H1 (cell line): ENCODE measurements at regions not wholly inside any gene's neighbourhood (a gene's known extent, or its start where the extent isn't known, plus 50 kb on each side); places are given as distances from the start of the nearest gene placed in this dataset.

Experiments
- JUND ChIP-seq: IDR thresholded peaks from 2 replicates; pipeline ENCODE4 v1.6.1; 2011; ENCODE audit warnings: mild to moderate bottlenecking, improper control_type of control experiment, low read length
- KDM5A ChIP-seq: fragments of 200-600 bp; IDR thresholded peaks from 2 replicates; pipeline ENCODE4 v1.7.1; 2012; ENCODE audit warnings: mild to moderate bottlenecking, low read length, inconsistent platforms, mixed read lengths
- SP1 ChIP-seq: IDR thresholded peaks from 2 replicates; pipeline ENCODE4 v1.6.1; 2011; ENCODE audit warnings: low read depth, low read length
- ZNF274 ChIP-seq: IDR thresholded peaks from 2 replicates; pipeline ENCODE4 v1.7.0; 2012; ENCODE audit warnings: low read length, borderline replicate concordance; ENCODE audit errors: extremely low read depth
- TF ChIP-seq, protein P1 (sequence below), 3 experiments: IDR thresholded peaks; 1 replicate in 2 of 3; 2 replicates in 1 of 3; pipeline versions ENCODE4 v1.5.1 to v1.6.1; 2011; ENCODE audit warnings: low read length in 3 of 3, mild to moderate bottlenecking in 3 of 3, inconsistent platforms in 2 of 3, low read depth in 1 of 3, moderate library complexity in 1 of 3; ENCODE audit not compliant: insufficient read depth in 1 of 3; ENCODE audit errors: control extremely low read depth in 1 of 3

DNA sequence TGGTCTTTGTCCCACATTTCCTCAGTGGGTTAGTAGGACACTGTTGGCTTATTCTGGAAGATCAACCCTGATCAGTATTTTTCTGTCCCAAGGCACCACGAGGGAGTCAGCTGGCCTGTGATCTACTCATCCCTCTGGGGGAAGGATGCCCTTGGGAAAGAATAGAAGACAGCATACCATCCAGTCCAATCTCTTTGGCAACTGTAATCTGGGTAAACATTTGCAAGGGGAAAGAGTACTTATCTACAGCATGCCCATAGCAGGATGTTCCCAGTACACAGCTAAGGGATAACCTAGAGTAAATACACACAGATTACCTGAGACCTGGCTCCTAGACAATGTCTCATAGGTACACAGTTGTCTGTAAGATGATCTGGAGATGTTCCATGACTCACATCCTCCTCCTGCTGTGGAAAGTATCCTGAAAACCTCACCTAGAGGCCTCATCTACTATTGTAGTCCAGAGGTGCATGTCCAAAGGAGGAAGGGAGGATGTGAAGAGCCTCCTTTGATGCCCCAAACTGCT lies 134.3 kb upstream of the VWC2 start:
- TF ChIP-seq ZNF274 = no peak
- no peak for TF ChIP-seq JUND
- no peak for TF ChIP-seq SP1
- TF ChIP-seq, protein P1, sequence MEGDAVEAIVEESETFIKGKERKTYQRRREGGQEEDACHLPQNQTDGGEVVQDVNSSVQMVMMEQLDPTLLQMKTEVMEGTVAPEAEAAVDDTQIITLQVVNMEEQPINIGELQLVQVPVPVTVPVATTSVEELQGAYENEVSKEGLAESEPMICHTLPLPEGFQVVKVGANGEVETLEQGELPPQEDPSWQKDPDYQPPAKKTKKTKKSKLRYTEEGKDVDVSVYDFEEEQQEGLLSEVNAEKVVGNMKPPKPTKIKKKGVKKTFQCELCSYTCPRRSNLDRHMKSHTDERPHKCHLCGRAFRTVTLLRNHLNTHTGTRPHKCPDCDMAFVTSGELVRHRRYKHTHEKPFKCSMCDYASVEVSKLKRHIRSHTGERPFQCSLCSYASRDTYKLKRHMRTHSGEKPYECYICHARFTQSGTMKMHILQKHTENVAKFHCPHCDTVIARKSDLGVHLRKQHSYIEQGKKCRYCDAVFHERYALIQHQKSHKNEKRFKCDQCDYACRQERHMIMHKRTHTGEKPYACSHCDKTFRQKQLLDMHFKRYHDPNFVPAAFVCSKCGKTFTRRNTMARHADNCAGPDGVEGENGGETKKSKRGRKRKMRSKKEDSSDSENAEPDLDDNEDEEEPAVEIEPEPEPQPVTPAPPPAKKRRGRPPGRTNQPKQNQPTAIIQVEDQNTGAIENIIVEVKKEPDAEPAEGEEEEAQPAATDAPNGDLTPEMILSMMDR (IDR thresholded peaks at IDR 0.05; ENCODE audit: control extremely low read depth in 1 of 3, insufficient read depth in 1 of 3, low read depth in 1 of 3, low read length in 3 of 3) = no peak
- TF ChIP-seq KDM5A = no peak
